ENCODE measurements at regions not wholly inside any gene's neighbourhood (a gene's known extent, or its start where the extent isn't known, plus 50 kb on each side); places are given as distances from the start of the nearest gene placed in this dataset.

DNA sequence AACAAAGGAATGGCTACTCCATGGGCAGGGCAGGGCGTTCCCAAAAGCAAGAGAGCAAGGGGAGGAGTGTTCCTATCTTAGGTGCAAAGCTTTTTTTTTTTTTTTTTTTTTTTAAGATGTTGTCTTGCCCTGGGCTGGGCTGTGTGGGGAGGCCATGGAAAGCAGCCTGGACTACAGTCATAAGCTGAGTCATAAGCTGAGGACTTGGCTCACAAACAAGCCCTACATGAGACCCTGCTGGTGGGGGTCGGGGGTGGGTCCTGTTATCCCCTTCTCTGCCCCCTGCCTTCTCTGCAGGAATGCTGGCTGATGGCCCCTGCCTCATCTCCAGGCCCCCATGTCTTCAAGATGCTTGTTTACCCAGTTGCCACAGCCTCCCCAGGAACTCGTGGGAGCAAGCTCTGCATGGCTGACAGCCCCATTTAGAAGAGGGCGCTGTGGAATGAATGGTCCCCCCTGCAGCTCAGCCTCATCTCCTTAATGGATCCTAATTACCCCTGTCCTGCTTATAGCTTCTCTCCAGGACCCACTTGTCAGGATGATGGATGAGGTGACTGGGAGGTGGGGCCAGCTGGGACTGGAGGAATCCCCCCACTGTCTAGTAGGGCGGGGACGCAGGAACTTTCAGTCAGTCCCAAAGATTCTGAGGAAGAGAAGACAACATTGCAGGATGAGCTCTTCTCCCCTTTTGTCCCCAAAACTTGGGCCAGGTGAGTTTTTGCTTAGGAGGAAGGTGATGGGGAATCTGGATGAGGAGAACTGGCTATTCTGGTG lies 340.8 kb upstream of the PODXL start:
- TF ChIP-seq, protein P1, sequence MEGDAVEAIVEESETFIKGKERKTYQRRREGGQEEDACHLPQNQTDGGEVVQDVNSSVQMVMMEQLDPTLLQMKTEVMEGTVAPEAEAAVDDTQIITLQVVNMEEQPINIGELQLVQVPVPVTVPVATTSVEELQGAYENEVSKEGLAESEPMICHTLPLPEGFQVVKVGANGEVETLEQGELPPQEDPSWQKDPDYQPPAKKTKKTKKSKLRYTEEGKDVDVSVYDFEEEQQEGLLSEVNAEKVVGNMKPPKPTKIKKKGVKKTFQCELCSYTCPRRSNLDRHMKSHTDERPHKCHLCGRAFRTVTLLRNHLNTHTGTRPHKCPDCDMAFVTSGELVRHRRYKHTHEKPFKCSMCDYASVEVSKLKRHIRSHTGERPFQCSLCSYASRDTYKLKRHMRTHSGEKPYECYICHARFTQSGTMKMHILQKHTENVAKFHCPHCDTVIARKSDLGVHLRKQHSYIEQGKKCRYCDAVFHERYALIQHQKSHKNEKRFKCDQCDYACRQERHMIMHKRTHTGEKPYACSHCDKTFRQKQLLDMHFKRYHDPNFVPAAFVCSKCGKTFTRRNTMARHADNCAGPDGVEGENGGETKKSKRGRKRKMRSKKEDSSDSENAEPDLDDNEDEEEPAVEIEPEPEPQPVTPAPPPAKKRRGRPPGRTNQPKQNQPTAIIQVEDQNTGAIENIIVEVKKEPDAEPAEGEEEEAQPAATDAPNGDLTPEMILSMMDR (conservative IDR thresholded peaks at IDR 0.05; ENCODE audit: low read depth, low read length) = no peak
- TF ChIP-seq EZH2 (IDR thresholded peaks at IDR 0.05; ENCODE audit: borderline replicate concordance, low read depth, low read length, poor library complexity, severe bottlenecking) = no peak
- ChIA-PET POLR2A (ENCODE audit: low non-redundant PET) (interaction anchor here (0.6 kb wide), 2 partner anchors 1668 to 1943 kb away, joined by 5 to 12 read pairs; no protein-coding TSS in a partner anchor), CTCF (no interaction called here)
- H3K36me3 ChIP-seq (ENCODE audit: insufficient read depth, low read length, poor library complexity, severe bottlenecking) = no peaks in the 10 kb centered on the region
- peaks cover 31% of the 10 kb centered on the region for H3K4me1 ChIP-seq (ENCODE audit: insufficient read depth, low read length, poor library complexity, severe bottlenecking)
- no peaks in the 10 kb centered on the region for H3K27me3 ChIP-seq (replicated peaks; ENCODE audit: insufficient read depth, low read depth, low read length, poor library complexity)
- H3K27ac ChIP-seq (ENCODE audit: low read depth, low read length, poor library complexity, severe bottlenecking) = no peak overlapping the region
- H3K4me3 ChIP-seq (ENCODE audit: low read depth, low read length, poor library complexity, severe bottlenecking) = no peak overlapping the region
- no peaks in the 10 kb centered on the region for H3K9me3 ChIP-seq (ENCODE audit: low read depth, low read length, poor library complexity, severe bottlenecking)
- peak; percentile 95 for DNase-seq (ENCODE audit: low spot score)
- BruUV-seq (replicated peaks) = no TSS peak
- intact Hi-C loops (cut with micrococcal nuclease; ENCODE audit: unreplicated experiment) = no loop called here

DNA sequence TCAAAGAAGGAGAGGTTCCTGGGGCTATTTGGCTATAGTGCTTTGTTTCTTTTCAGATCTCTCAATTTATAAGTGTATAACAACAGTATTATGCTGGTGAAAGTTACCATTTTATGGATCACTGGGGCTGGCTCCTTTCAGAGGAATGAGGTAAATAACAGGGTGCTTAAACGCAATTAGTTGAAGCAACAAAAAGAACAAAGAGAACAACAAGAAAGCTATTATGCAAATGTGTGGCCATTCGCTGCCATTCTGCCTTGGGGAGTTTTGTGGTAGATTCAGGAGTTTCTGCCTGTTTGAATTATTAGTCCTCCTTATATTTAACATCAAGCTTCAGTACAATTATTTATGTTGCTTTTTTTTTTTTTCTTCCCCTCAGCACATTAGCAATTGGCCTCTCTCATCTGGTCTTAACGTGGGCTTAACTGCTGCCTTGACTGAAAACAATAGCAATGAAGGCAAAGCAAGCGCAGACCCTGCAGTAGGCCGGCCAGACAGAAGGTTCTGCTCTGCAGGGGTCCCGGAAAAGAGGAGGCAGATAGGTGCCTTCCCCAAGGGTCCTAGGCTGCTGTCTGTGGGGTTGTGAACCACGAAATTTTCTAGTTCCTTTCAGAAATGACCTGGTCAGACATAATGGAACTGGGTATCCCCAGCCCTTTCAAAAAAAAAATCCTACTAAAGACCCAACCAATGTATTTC lies 339.9 kb upstream of the PODXL start:
- peak; percentile 37 for DNase-seq (ENCODE audit: low spot score)
- TF ChIP-seq EZH2 (IDR thresholded peaks at IDR 0.05; ENCODE audit: borderline replicate concordance, low read depth, low read length, poor library complexity, severe bottlenecking) = no peak
- TF ChIP-seq, protein P1 (conservative IDR thresholded peaks at IDR 0.05; ENCODE audit: low read depth, low read length) = no peak
- H3K4me3 ChIP-seq (ENCODE audit: low read depth, low read length, poor library complexity, severe bottlenecking) = no peak overlapping the region
- peaks cover 31% of the 10 kb centered on the region for H3K4me1 ChIP-seq (ENCODE audit: insufficient read depth, low read length, poor library complexity, severe bottlenecking)
- no peaks in the 10 kb centered on the region for H3K36me3 ChIP-seq (ENCODE audit: insufficient read depth, low read length, poor library complexity, severe bottlenecking)
- intact Hi-C loops (cut with micrococcal nuclease; ENCODE audit: unreplicated experiment) = no loop called here
- no peaks in the 10 kb centered on the region for H3K9me3 ChIP-seq (ENCODE audit: low read depth, low read length, poor library complexity, severe bottlenecking)
- BruUV-seq (replicated peaks) = no TSS peak
- H3K27me3 ChIP-seq (replicated peaks; ENCODE audit: insufficient read depth, low read depth, low read length, poor library complexity) = no peaks in the 10 kb centered on the region
- CTCF ChIA-PET = no interaction called here
- peak overlapping the region; percentile 15 for H3K27ac ChIP-seq (ENCODE audit: low read depth, low read length, poor library complexity, severe bottlenecking)
- POLR2A ChIA-PET (ENCODE audit: low non-redundant PET) = interaction anchor here (0.6 kb wide), 2 partner anchors 30 to 1944 kb away, joined by 3 to 5 read pairs; no protein-coding TSS in a partner anchor

DNA sequence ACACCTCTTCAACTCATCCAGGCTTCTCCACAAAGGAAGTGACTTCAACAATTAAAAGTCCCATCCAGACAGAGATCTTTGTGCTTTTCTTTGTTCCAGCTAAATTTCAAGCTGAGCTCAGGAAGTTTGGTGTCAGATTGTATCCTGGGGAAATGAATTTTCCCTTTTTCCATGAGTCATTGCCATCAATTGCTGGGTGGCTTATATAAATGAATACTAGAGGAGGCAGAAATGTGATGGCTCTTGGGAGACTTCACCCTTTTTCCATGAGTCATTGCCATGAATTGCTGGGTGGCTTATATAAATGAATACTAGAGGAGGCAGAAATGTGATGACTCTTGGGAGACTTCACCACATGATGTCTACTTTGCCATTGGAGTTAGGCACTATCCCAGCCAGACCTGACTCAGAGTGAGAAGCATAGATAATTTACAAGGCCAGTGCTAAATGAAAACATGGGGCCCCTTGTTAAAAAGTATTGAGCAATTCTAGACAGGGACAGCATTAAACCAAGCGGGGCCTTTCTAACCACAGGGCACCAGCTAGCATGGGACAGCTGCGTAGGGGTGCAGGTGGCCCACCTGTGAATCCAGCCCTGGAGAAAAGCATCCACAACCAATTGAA lies 339.2 kb upstream of the PODXL start:
- intact Hi-C loops (cut with micrococcal nuclease; ENCODE audit: unreplicated experiment) = no loop called here

More for the DNA sequence above, 339.2 kb upstream of the PODXL start:
- Histone ChIP-seq H3K27ac (ENCODE audit: low read depth, low read length, poor library complexity, severe bottlenecking) (peak overlapping the region; percentile 15), H3K4me1 (ENCODE audit: insufficient read depth, low read length, poor library complexity, severe bottlenecking) (peaks cover 31% of the 10 kb centered on the region), H3K36me3 (ENCODE audit: insufficient read depth, low read length, poor library complexity, severe bottlenecking) (no peaks in the 10 kb centered on the region), H3K9me3 (ENCODE audit: low read depth, low read length, poor library complexity, severe bottlenecking) (no peaks in the 10 kb centered on the region), H3K27me3 (replicated peaks; ENCODE audit: insufficient read depth, low read depth, low read length, poor library complexity) (no peaks in the 10 kb centered on the region), H3K4me3 (ENCODE audit: low read depth, low read length, poor library complexity, severe bottlenecking) (no peak overlapping the region)
- BruUV-seq (replicated peaks) = no TSS peak
- TF ChIP-seq, protein P1 (conservative IDR thresholded peaks at IDR 0.05; ENCODE audit: low read depth, low read length) = no peak
- POLR2A ChIA-PET (ENCODE audit: low non-redundant PET) = no interaction called here
- peak; percentile 97 for DNase-seq (ENCODE audit: low spot score)
- CTCF ChIA-PET = interaction anchor here (1.1 kb wide), 1 partner anchor 36 kb away, joined by 3 read pairs; no protein-coding TSS in a partner anchor

Data from A673 (cell line).